Activated B cell treated with CpG ODN at 0.5 μM for 24 hours (primary cell): ENCODE measurements at regions not wholly inside any gene's neighbourhood (a gene's known extent, or its start where the extent isn't known, plus 50 kb on each side); places are given as distances from the start of the nearest gene placed in this dataset.

Source experiments
- ATAC-seq: fragments of 200-7000 bp; cut with Tn5 transposase; one replicate; pipeline ENCODE4 v1.10.0; 2021; ENCODE audit warnings: low read depth, mild to moderate bottlenecking, moderate library complexity
- CTCF ChIA-PET: fragments of 350-600 bp; sonication (Branson Sonifier 250); formaldehyde crosslinking; loops from one replicate; lab custom pipeline; 2021; ENCODE audit warnings: antibody characterized with exemption; lab: Charles Lee
- POLR2A ChIA-PET: fragments of 350-600 bp; sonication (Branson Sonifier 250); formaldehyde crosslinking; loops from one replicate; lab custom pipeline; 2021; ENCODE audit warnings: antibody characterized with exemption; lab: Charles Lee
- DNase-seq: peaks from one replicate; pipeline ENCODE4 v3.0.0; 2022
- H3K27ac Mint-ChIP-seq: one replicate; pipeline ENCODE4 v1.8.0; 2020; ENCODE audit warnings: mixed read lengths
- H3K27me3 Mint-ChIP-seq: one replicate; pipeline ENCODE4 v1.8.0; 2021; ENCODE audit warnings: mixed read lengths
- H3K36me3 Mint-ChIP-seq: one replicate; pipeline ENCODE4 v1.8.0; 2021; ENCODE audit warnings: low read depth, mixed read lengths
- H3K4me1 Mint-ChIP-seq: one replicate; pipeline ENCODE4 v1.8.0; 2021; ENCODE audit warnings: mixed read lengths
- H3K4me3 Mint-ChIP-seq: one replicate; pipeline ENCODE4 v1.8.0; 2020; ENCODE audit warnings: mild to moderate bottlenecking, mixed read lengths
- H3K9me3 Mint-ChIP-seq: one replicate; pipeline ENCODE4 v1.8.0; 2020; ENCODE audit warnings: mixed read lengths
- intact Hi-C: fragments of 100-400 bp; cut with micrococcal nuclease; formaldehyde crosslinking; loops from one replicate; pipeline ENCODE4 v1.15.1; 2024
- TF ChIP-seq, protein P1 (sequence below): fragments of 200-600 bp; IDR thresholded peaks from one replicate; pipeline ENCODE4 v1.8.0; 2022; ENCODE audit warnings: antibody characterized with exemption, mild to moderate bottlenecking

GRCh38 chr15:53295574-53295973 lies 463.9 kb downstream of the WDR72 start:
- Mint-ChIP-seq H3K27me3 (no peaks in the 10 kb centered on the region), H3K36me3 (no peaks in the 10 kb centered on the region), H3K4me3 (no peak overlapping the region), H3K9me3 (no peaks in the 10 kb centered on the region), H3K27ac (no peak overlapping the region), H3K4me1 (no peaks in the 10 kb centered on the region)
- ATAC-seq (no peak), DNase-seq (no peak)
- ChIA-PET CTCF (no interaction called here), POLR2A (no interaction called here)
- intact Hi-C loops, result no loop called here
- TF ChIP-seq, protein P1, sequence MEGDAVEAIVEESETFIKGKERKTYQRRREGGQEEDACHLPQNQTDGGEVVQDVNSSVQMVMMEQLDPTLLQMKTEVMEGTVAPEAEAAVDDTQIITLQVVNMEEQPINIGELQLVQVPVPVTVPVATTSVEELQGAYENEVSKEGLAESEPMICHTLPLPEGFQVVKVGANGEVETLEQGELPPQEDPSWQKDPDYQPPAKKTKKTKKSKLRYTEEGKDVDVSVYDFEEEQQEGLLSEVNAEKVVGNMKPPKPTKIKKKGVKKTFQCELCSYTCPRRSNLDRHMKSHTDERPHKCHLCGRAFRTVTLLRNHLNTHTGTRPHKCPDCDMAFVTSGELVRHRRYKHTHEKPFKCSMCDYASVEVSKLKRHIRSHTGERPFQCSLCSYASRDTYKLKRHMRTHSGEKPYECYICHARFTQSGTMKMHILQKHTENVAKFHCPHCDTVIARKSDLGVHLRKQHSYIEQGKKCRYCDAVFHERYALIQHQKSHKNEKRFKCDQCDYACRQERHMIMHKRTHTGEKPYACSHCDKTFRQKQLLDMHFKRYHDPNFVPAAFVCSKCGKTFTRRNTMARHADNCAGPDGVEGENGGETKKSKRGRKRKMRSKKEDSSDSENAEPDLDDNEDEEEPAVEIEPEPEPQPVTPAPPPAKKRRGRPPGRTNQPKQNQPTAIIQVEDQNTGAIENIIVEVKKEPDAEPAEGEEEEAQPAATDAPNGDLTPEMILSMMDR, result no peak

DNA sequence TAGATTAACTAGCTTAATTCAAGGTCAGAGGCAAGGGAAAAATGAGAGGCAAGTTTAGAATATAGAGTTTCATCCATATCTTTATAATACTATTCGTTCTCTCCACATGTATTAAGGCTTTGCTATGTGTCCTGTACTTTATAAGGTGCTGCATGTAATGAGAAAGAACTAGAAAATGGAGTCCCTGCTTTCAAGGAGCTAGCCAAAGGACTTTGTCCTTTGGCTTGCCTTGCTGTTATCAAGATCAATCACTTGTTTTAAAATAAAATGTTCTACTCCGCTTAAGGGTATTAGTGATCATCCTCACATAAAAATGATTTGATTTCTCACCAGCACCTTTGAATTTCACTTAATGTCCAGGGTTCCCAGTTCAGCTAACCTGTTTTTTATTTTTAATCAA lies 470.9 kb downstream of the WDR72 start:
- no peaks in the 10 kb centered on the region for H3K4me1 Mint-ChIP-seq
- DNase-seq (no peak), ATAC-seq (no peak)
- POLR2A ChIA-PET, result no interaction called here
- no peaks in the 10 kb centered on the region for H3K9me3 Mint-ChIP-seq
- H3K36me3 Mint-ChIP-seq, result no peaks in the 10 kb centered on the region
- TF ChIP-seq, protein P1, result no peak
- H3K27ac Mint-ChIP-seq, result no peak overlapping the region
- H3K27me3 Mint-ChIP-seq, result no peaks in the 10 kb centered on the region
- intact Hi-C loops, result no loop called here
- H3K4me3 Mint-ChIP-seq, result no peak overlapping the region
- CTCF ChIA-PET, result no interaction called here

- no peaks in the 10 kb centered on the region for H3K27me3 Mint-ChIP-seq
- no peak overlapping the region for H3K4me3 Mint-ChIP-seq
- no peak for ATAC-seq
- ChIA-PET POLR2A (no interaction called here), CTCF (no interaction called here)
- TF ChIP-seq, protein P1, result no peak
- intact Hi-C loops, result no loop called here
- no peaks in the 10 kb centered on the region for H3K4me1 Mint-ChIP-seq
- DNase-seq, result no peak
- no peak overlapping the region for H3K27ac Mint-ChIP-seq
- peaks cover 2% of the 10 kb centered on the region for H3K9me3 Mint-ChIP-seq
- no peaks in the 10 kb centered on the region for H3K36me3 Mint-ChIP-seq
Measured at GRCh38 chr15:53274630-53275029, 484.5 kb upstream of the ONECUT1 start.

GRCh38 chr15:53272116-53272515 lies 482.0 kb upstream of the ONECUT1 start:
- Mint-ChIP-seq H3K27me3 (no peaks in the 10 kb centered on the region), H3K4me1 (no peaks in the 10 kb centered on the region), H3K4me3 (no peak overlapping the region), H3K27ac (no peak overlapping the region), H3K36me3 (no peaks in the 10 kb centered on the region), H3K9me3 (no peaks in the 10 kb centered on the region)
- ChIA-PET CTCF (no interaction called here), POLR2A (no interaction called here)
- DNase-seq, result no peak
- no peak for ATAC-seq
- intact Hi-C loops, result no loop called here
- TF ChIP-seq, protein P1, result no peak

- Mint-ChIP-seq H3K9me3 (no peaks in the 10 kb centered on the region), H3K36me3 (no peaks in the 10 kb centered on the region), H3K4me3 (no peak overlapping the region), H3K27ac (no peak overlapping the region), H3K27me3 (no peaks in the 10 kb centered on the region), H3K4me1 (no peaks in the 10 kb centered on the region)
- ChIA-PET CTCF (no interaction called here), POLR2A (no interaction called here)
- ATAC-seq, result no peak
- DNase-seq, result no peak
- TF ChIP-seq, protein P1, result no peak
- intact Hi-C loops, result no loop called here
Measured at GRCh38 chr15:53266176-53266575, 476.0 kb upstream of the ONECUT1 start.
